Esophagus muscularis mucosa (tissue), 3 donors: ENCODE measurements at regions not wholly inside any gene's neighbourhood (a gene's known extent, or its start where the extent isn't known, plus 50 kb on each side); places are given as distances from the start of the nearest gene placed in this dataset.

ENCODE experiments used
- POLR2AphosphoS5 ChIP-seq, 2 donors: sonication (generic); formaldehyde crosslinking; IDR thresholded peaks; one replicate each; pipeline ENCODE4 v1.6.1; 2017; ENCODE audit warnings: antibody characterized with exemption in 2 of 2
- TF ChIP-seq, protein P1 (sequence below), 3 experiments: fragments of 200-600 bp in 2 of 3; fragments of 450-650 bp in 1 of 3; sonication (generic) in 2 of 3; IDR thresholded peaks; one replicate each; pipeline ENCODE4 v1.5.1; 2017 to 2019; ENCODE audit warnings: antibody characterized with exemption in 3 of 3, mild to moderate bottlenecking in 2 of 3, moderate library complexity in 1 of 3

DNA sequence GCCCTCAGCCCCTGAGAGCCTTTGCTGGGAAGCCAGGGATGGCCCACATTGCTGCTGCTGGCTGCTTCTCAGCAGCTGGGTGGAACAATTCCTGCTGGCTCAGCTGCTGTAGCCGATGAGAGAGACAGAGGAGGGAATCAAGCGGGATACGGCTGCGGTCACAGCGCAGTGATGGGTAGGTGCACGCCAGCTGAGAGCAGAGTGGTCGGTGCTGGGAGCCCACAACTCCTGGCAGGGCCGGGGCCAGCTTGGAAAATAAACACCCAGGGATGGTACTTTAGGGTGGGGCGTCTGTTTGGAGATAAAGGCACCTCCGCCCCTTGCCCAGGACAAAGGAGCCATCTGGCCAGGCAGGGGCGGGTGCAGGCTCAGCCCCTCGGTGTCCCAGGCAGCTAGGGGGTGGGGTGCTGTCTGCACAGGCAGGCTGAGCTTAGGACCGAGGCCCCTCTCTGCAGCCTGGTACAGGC, 480.5 kb downstream of the MIAT start:
- TF ChIP-seq POLR2AphosphoS5 (IDR thresholded peaks at IDR 0.05), result no peak
- TF ChIP-seq, protein P1, sequence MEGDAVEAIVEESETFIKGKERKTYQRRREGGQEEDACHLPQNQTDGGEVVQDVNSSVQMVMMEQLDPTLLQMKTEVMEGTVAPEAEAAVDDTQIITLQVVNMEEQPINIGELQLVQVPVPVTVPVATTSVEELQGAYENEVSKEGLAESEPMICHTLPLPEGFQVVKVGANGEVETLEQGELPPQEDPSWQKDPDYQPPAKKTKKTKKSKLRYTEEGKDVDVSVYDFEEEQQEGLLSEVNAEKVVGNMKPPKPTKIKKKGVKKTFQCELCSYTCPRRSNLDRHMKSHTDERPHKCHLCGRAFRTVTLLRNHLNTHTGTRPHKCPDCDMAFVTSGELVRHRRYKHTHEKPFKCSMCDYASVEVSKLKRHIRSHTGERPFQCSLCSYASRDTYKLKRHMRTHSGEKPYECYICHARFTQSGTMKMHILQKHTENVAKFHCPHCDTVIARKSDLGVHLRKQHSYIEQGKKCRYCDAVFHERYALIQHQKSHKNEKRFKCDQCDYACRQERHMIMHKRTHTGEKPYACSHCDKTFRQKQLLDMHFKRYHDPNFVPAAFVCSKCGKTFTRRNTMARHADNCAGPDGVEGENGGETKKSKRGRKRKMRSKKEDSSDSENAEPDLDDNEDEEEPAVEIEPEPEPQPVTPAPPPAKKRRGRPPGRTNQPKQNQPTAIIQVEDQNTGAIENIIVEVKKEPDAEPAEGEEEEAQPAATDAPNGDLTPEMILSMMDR (IDR thresholded peaks at IDR 0.05), result no peak
